ENCODE measurements at regions not wholly inside any gene's neighbourhood (a gene's known extent, or its start where the extent isn't known, plus 50 kb on each side); places are given as distances from the start of the nearest gene placed in this dataset.
A peak's percentile ranks its signal among the peaks of the same experiment; 100 is the strongest.
"Not testable (repeated sequence)": the region's sequence is repeated elsewhere in the genome, so short reads cannot be mapped to it uniquely, and the experiment has no call there.

- no peak for DNase-seq (ENCODE audit: low spot score)
Observed at GRCh38 chrX:112577146-112577545, 102.6 kb downstream of the LHFPL1 start.

DNA sequence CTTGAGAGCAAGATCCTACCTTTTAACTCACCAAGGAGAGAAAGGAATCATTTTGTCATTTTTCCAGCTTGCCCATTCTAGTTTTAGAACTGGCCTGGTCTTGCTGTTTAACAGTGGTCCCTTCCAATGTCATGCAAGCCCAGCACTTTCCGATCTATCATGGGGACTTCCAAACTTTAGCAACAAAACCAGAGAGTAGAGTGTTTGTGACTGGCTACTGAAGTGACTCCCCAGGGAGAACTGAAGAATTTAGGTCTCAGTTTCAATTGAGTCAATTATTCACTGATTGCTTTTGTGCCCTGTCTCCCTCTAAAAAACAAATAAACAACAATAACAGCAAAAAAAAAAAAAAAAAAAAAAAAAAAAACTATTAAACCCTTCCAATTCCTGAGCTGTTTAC is 108.3 kb downstream of the LHFPL1 start:
- no peak for DNase-seq (ENCODE audit: low spot score)

GRCh38 chrX:112555831-112556230 is 123.9 kb downstream of the LHFPL1 start:
- DNase-seq (ENCODE audit: low spot score): no peak

- DNase-seq (ENCODE audit: low spot score): no peak
Observed at GRCh38 chrX:112545051-112545450, 134.7 kb downstream of the LHFPL1 start.

DNA sequence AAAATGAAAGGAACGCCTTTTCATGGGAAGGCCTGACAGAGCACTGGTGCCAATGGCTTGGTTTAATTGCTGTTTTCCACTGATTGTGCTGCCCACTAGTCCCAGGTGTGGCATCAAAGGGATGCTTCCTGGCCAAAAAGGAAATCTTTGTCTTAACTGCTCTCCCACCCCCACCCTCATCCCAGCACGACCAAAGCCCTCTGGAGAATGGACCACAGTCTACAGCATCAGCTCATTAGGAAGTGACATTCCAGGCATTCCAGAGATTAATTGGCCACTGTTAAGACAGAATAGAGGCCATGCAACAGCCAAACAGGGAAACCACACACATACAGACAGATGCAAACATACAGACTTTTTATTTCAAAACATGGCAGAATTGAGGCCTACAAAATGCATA is 143.2 kb downstream of the LHFPL1 start:
- no peak for DNase-seq (ENCODE audit: low spot score)

DNA sequence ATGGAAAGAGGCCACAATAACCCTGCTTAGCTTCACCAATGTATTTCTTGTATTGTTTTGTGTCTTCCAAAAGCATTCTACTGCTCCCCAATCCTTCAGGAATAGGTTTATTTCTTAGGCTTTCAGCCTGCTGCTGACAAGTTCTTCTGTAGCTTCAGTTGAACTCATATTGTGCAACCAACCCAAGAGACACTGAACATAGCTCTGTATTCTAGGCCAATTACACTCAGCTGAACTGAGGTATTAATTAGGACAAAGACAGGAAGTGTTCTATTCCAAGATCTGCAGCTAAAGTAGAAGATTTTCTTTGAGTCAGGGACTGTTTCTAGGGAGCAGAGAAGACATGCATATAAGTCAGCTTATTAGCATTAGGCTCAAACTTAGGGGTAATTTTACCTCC is 151.8 kb downstream of the LHFPL1 start:
- DNase-seq (ENCODE audit: low spot score): no peak

DNA sequence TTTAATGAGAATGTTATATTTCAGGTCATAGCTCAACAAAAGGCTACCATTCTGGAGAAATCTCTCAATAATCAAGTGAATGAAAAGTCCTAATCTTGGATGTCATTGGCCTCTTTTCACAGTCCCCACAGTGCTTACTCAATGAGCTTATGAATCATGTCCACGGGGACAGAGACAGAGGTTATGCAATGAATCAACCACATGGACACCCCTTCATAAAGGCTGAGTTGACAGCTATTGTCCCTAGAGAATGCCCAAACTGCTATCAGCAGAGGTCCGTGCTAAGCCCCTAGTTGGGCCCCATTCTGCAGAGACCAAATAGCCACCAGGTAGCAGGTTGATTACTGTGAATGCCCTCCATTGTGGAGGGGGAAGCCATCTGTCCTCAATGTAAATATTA is 158.1 kb downstream of the LHFPL1 start:
- no peak for DNase-seq (ENCODE audit: low spot score)

DNA sequence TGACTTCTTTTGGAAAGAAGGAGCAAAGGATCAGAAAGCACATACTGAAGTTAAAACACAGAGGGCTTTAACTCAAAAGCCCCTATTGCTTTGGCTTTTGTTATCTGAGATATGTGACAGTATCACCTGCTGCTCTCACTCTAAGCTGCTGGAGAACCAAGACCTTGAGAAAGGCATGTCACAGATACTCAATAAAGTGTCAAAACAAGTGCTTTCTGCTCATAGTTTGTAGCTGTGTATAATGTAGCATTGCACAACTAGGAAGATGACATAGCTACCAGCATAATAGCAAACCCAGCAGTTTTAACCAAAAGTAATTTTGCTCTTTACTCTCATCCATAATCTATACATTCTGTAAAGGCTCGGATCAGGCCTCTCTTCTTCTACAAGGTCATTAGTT is 159.6 kb downstream of the LHFPL1 start:
- no peak for DNase-seq (ENCODE audit: low spot score)

GRCh38 chrX:112513154-112513553 is 166.6 kb downstream of the LHFPL1 start:
- DNase-seq (ENCODE audit: low spot score): no peak

DNA sequence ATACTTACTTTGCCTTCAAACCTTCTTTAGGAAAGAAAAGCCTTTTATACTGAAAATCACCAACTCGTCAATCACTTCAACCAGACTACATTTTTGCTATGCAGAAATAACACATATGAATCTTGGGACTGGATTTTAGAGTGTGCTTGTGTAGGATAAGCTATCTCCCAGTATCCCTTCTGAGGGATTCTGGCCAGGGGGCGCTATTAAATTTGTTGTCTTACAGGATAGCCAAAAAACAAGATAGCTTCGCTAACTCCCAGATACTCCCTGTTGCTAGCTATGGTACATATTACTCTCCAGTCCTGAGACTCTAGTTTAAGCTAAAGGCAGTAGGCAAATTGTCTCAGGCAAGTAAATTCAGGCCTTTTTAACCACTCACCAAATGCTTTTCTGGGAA is 167.2 kb downstream of the LHFPL1 start:
- no peak for DNase-seq (ENCODE audit: low spot score)

DNA sequence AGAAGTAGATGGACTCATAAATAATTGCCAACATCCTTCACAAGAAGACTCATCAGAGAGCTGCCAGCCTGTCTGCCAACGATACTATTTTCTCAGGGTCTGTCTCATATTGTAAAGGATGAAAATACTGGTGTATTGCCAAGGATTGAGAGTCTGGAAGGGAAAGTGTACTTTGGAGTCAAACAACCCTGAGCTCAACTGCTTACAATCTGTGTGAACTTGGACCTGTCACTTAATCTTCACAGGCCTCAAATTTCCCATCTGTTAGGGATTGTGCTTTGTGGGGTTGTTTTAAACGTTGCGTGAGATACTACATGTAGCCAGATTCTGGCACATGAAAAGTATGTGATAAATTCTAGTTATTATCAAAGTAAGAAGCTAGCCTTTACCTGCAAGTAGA is 169.1 kb downstream of the LHFPL1 start:
- DNase-seq (ENCODE audit: low spot score): no peak

DNA sequence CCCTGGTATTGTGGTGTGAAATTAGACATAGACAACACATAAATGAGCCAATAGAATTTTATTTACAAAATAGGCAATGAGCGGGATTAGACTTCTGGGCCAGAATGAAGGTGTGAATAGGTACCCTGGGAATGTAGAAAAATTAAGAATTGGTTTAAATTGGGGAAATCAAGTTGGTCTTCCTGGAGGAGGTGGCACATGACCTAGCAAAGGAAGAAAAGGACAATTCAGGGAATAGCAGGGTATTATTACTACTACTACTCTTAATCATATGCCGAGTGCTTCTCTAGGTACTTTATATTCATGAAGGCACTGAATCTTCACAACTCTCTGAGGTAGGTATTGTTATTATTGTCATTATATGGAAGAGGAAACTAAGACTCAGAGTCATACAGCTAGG is 202.1 kb downstream of the LHFPL1 start:
- no peak for DNase-seq (ENCODE audit: low spot score)

GRCh38 chrX:112473654-112474053 is 206.1 kb downstream of the LHFPL1 start:
- no peak for DNase-seq (ENCODE audit: low spot score)

- DNase-seq (ENCODE audit: low spot score): no peak
Observed at GRCh38 chrX:112470551-112470950, 209.2 kb downstream of the LHFPL1 start.

GRCh38 chrX:112461949-112462450 is 217.7 kb downstream of the LHFPL1 start:
- not testable (repeated sequence) for DNase-seq (ENCODE audit: low spot score)

- DNase-seq (ENCODE audit: low spot score): no peak
Observed at GRCh38 chrX:112457788-112458187, 221.9 kb downstream of the LHFPL1 start.

- DNase-seq (ENCODE audit: low spot score): no peak
Observed at GRCh38 chrX:112450810-112451209, 228.9 kb downstream of the LHFPL1 start.

DNA sequence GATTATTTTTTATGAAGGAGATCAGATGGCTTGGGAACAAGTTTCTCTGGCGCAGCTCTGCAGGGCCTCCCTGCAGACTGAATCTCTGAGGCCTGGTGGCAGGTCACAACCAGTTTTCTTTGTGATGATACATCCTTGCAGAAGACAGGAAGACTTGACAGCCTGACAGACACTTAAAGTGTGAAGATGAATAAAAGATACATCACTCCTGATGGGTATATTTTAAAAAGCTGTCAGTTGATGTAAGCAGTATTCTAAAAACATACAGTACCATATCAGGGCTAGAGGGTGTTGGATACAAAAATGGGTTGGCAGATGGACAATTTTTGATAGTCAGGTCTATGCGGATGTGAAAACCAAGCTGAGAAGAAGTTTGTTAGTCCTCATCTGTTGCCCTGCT is 239.5 kb downstream of the LHFPL1 start:
- DNase-seq (ENCODE audit: low spot score): no peak

GRCh38 chrX:112424166-112424565 is 255.6 kb downstream of the LHFPL1 start:
- no peak for DNase-seq (ENCODE audit: low spot score)

DNA sequence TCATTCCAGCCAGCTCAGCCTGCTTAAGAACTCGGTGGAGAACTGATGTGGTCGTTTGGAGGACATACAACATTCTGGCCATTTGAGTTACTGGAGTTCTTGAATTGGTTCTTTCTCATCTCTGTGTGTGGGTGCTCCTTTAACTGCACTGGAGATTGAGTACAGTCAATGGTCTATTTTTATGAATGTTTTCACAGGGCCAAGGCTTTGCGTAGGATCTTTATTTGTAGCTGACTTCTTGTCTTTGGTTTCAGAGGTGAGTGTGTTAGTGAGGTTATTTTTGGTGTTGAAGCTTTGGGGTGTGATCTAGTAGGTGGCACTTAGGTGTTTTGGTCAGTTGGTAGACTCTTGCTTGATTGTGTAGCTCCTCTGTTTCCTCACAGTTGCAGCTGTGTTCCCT is 288.4 kb downstream of the LHFPL1 start:
- no peak for DNase-seq (ENCODE audit: low spot score)

GRCh38 chrX:112381649-112382298 is 298.0 kb downstream of the LHFPL1 start:
- DNase-seq (ENCODE audit: low spot score): not testable (repeated sequence)

DNA sequence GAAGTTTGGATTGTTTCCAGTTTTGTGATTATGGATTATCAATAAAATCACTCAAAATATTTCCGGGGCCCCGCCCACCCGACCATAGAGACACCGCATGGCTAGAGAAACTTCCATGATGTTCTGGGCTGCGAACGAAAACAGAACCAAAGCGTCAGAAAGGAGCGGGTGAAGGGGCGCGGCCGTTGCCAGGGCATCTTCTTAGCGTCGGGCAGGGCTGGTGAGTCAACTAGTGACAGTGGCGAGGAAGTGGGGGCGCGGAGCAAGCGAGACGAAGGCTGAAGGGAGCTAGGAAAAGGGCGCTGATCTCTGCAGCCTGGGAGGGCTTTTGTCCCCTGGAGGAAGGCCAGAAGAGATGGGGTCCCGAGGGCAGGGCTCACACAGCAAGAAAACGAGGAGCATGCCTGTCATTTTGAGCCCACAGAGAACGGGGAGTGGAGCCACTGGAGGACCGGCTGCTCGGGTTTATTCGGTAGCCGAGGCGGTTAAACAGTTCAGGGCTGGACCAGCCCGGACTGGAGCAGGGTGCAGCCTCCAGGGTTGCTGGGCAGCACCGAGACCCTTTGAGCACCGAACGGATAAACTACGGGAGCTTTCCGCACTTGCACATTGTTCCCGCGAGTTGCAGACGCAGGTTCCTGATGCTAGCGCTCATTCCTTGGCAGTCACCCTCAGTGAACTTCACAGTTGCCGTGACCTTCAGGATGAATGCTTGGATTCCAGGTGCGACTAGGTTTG is 298.1 kb upstream of the TRPC5 start:
- no peak for DNase-seq (ENCODE audit: low spot score)

DNA sequence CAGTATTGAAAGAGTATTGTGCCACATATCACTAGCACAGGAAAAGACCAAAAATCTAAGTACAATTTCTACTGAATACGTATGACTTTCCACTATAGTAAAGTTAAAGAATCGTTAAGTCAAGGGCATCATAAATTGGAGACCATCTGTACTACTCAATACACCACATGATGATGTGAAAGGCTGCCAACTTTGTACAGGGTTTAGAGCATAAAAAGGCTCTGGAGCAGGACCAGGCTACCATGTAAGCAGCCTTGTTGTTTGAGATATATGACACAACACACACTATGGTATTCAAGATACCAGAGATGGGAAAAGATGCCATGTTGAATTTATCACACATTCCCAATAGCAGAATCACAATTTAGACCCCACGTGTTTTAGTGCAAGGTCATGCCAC is 294.9 kb upstream of the TRPC5 start:
- DNase-seq (ENCODE audit: low spot score): no peak

DNA sequence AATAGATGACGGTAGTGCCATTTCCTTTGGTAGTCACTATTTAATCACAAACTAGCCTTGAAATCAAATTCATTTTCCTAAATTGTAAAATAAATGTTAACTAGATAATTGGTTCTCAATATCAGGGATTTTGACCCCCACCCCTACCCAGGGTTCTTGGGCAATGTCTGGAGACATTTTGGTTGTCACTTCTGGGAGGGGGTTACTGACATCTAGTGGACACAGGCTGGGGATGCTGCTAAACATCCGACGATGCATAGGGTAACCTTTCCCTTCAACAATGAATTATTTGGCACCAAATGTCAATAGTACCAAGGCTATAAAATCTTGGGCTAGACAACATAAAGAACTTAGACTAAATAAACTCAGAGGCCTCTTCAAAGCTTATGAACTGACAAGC is 285.8 kb upstream of the TRPC5 start:
- DNase-seq (ENCODE audit: low spot score): peak; percentile 1
